K562 (cell line): ENCODE measurements at regions not wholly inside any gene's neighbourhood (a gene's known extent, or its start where the extent isn't known, plus 50 kb on each side); places are given as distances from the start of the nearest gene placed in this dataset.

Experiments used
- ATAC-seq: fragments of 200-7000 bp; cut with Tn5 transposase; 3 replicates; pipeline ENCODE4 v1.9.1; 2020; ENCODE audit warnings: moderate library complexity
- BruUV-seq: library from RNA; stranded (reverse); fragments of 400-500 nt; replicated peaks from 2 replicates; lab custom pipeline; 2021; lab: Mats Ljungman, UMichigan
- CTCF ChIA-PET: fragments of 300-600 bp; formaldehyde crosslinking; extraction: SDS; loops from one replicate; lab custom pipeline; 2021; ENCODE audit warnings: low intra/inter-chr PET ratio; lab: Yijun Ruan, JAX
- POLR2A ChIA-PET: fragments of 300-600, 350-650 bp; sonication (Branson Sonifier 250); formaldehyde crosslinking; extraction: SDS; loops from one replicate; lab custom pipeline; 2021; ENCODE audit warnings: antibody characterized with exemption, inconsistent platforms; lab: Yijun Ruan, JAX
- DNase-seq, 4 experiments: peaks; one replicate each; pipeline versions ENCODE4 v3.0.0 to v3.0.0-alpha.2; 2011 to 2018; ENCODE audit warnings: low spot score in 3 of 4, mixed read lengths in 3 of 4; ENCODE audit errors: extremely low read depth in 1 of 4
- FAIRE-seq: peaks from 2 replicates; lab custom pipeline; 2011; peaks lifted over from hg19 to GRCh38; lab: Jason Lieb, UNC
- H2AFZ ChIP-seq: 2 replicates; pipeline ENCODE4 v1.6.0; 2011; ENCODE audit warnings: low read depth, low read length, control low read depth, inconsistent platforms
- H3K27ac ChIP-seq: fragments of 200-600 bp; 3 replicates; pipeline ENCODE4 v1.8.0; 2011; ENCODE audit warnings: low read depth, mild to moderate bottlenecking, control low read depth, inconsistent platforms, low read length, moderate library complexity, mixed read lengths; ENCODE audit errors: extremely low read depth
- H3K27me3 ChIP-seq, 2 experiments: fragments of 300-600 bp in 1 of 2; 2 replicates in 1 of 2; 3 replicates in 1 of 2; pipeline versions ENCODE4 v1.6.0 to v1.8.0; 2011; ENCODE audit warnings: inconsistent platforms in 2 of 2, low read length in 2 of 2, mild to moderate bottlenecking in 1 of 2, mixed read lengths in 1 of 2, moderate library complexity in 1 of 2; ENCODE audit not compliant: control insufficient read depth in 2 of 2, insufficient read depth in 2 of 2
- H3K36me3 ChIP-seq: fragments of 300-600 bp; 3 replicates; pipeline ENCODE4 v1.8.0; 2011; ENCODE audit warnings: mild to moderate bottlenecking, low read length, inconsistent platforms; ENCODE audit not compliant: control insufficient read depth, insufficient read depth
- H3K4me1 ChIP-seq, 2 experiments: fragments of 200-600 bp in 1 of 2; replicated peaks in 1 of 2; 2 replicates in 1 of 2; 3 replicates in 1 of 2; pipeline versions ENCODE4 v1.5.1 to v1.8.0; 2011; ENCODE audit warnings: inconsistent platforms in 2 of 2, low read length in 2 of 2, mild to moderate bottlenecking in 1 of 2, mixed read lengths in 1 of 2, moderate library complexity in 1 of 2; ENCODE audit not compliant: control insufficient read depth in 2 of 2, insufficient read depth in 2 of 2
- H3K4me2 ChIP-seq: 2 replicates; pipeline ENCODE4 v1.6.1; 2011; ENCODE audit warnings: low read length, control low read depth, inconsistent platforms, mixed read lengths; ENCODE audit not compliant: insufficient read depth
- H3K4me3 ChIP-seq: fragments of 200-600 bp; sonication (generic), shearing (Covaris generic); 2 replicates; pipeline ENCODE4 v1.5.1; 2016; ENCODE audit warnings: control low read depth, inconsistent platforms
- H3K79me2 ChIP-seq: fragments of 200-600 bp; 3 replicates; pipeline ENCODE4 v1.8.0; 2011; ENCODE audit warnings: low read length, inconsistent platforms; ENCODE audit not compliant: control insufficient read depth, insufficient read depth
- H3K9ac ChIP-seq, 2 experiments: 2 replicates each; pipeline versions ENCODE4 v1.6.0 to v1.6.1; 2011; ENCODE audit warnings: low read depth in 2 of 2, low read length in 2 of 2, control low read depth in 1 of 2, inconsistent platforms in 1 of 2, mild to moderate bottlenecking in 1 of 2, mixed read lengths in 1 of 2; ENCODE audit not compliant: insufficient read depth in 1 of 2
- H3K9me1 ChIP-seq: one replicate; pipeline ENCODE4 v1.6.0; 2011; ENCODE audit warnings: inconsistent platforms, mild to moderate bottlenecking, low read length, moderate library complexity; ENCODE audit not compliant: control insufficient read depth, insufficient read depth
- H3K9me3 ChIP-seq: replicated peaks from 2 replicates; pipeline ENCODE4 v1.5.1; 2011; ENCODE audit warnings: low read depth, low read length, inconsistent platforms; ENCODE audit not compliant: control insufficient read depth, insufficient read depth
- H4K20me1 ChIP-seq: replicated peaks from 2 replicates; pipeline ENCODE4 v1.6.1; 2011; ENCODE audit warnings: low read length, inconsistent platforms, mixed read lengths; ENCODE audit not compliant: control insufficient read depth, insufficient read depth
- CBX8 ChIP-seq: fragments of 200-600 bp; sonication (generic); IDR thresholded peaks from 2 replicates; pipeline ENCODE4 v1.6.1; 2012; ENCODE audit warnings: borderline replicate concordance, mixed run types, low read depth, mild to moderate bottlenecking, moderate library complexity, mixed read lengths, low read length, control low read depth, inconsistent platforms; ENCODE audit not compliant: poor library complexity, severe bottlenecking; ENCODE audit errors: extremely low read depth
- CREB5 ChIP-seq: fragments of 250-450 bp; sonication (Bioruptor Pico); IDR thresholded peaks from 2 replicates; pipeline ENCODE4 v1.5.0; 2020; ENCODE audit warnings: mild to moderate bottlenecking
- CTCF ChIP-seq, 3 experiments: IDR thresholded peaks in 2 of 3; conservative IDR thresholded peaks in 1 of 3; 2 replicates each; pipeline ENCODE4 v1.5.1; 2011 to 2012; ENCODE audit warnings: low read length in 3 of 3, mild to moderate bottlenecking in 3 of 3, control low read depth in 2 of 3, improper control_type of control experiment in 1 of 3, inconsistent platforms in 1 of 3, low read depth in 1 of 3, mixed read lengths in 1 of 3, moderate library complexity in 1 of 3; ENCODE audit not compliant: insufficient read depth in 2 of 3
- MXI1 ChIP-seq: IDR thresholded peaks from 2 replicates; pipeline ENCODE4 v1.6.1; 2011; ENCODE audit warnings: low read depth, mild to moderate bottlenecking, improper control_type of control experiment, low read length
- RBM34 ChIP-seq: fragments of 200-400 bp; formaldehyde crosslinking; IDR thresholded peaks from 2 replicates; pipeline ENCODE4 v1.6.1; 2018; ENCODE audit warnings: low read length, borderline replicate concordance; ENCODE audit not compliant: insufficient read depth
- ZBTB34 ChIP-seq: fragments of 250-450 bp; sonication (Bioruptor Pico); IDR thresholded peaks from 2 replicates; pipeline ENCODE4 v1.8.0; 2021; ENCODE audit warnings: mild to moderate bottlenecking, moderate library complexity
- ZNF280A ChIP-seq: fragments of 450-650 bp; IDR thresholded peaks from 2 replicates; pipeline ENCODE4 v1.6.1; 2018; ENCODE audit warnings: mild to moderate bottlenecking, low read depth; ENCODE audit not compliant: partially characterized antibody
- ZNF511 ChIP-seq: sonication (generic); formaldehyde crosslinking; IDR thresholded peaks from 2 replicates; pipeline ENCODE4 v1.8.0; 2022; ENCODE audit warnings: mild to moderate bottlenecking, missing genetic modification reagents
- WGBS: fragments of 100-300 bp; shearing (Covaris generic); methylation state at CpG from one replicate; pipeline ENCODE4 v1.1.6; 2016; ENCODE audit warnings: low coverage, mixed read lengths; ENCODE audit not compliant: insufficient coverage; ENCODE audit errors: missing lambda C conversion rate; 5-methylcytosine and 5-hydroxymethylcytosine counted together
- in situ Hi-C: fragments of 300-500 bp; cut with MboI; formaldehyde crosslinking; loops from 4 replicates; pipeline ENCODE4 v1.15.0; 2018; ENCODE audit warnings: inconsistent platforms, mixed read lengths
- intact Hi-C: fragments of 100-400 bp; cut with micrococcal nuclease; formaldehyde crosslinking; loops from 2 replicates; pipeline ENCODE4 v1.14.2; 2022

- Histone ChIP-seq H3K27ac (no peak overlapping the region), H3K36me3 (no peaks in the 10 kb centered on the region), H3K4me2 (no peak overlapping the region), H3K27me3 (no peaks in the 10 kb centered on the region), H3K9me3 (no peaks in the 10 kb centered on the region; the same call in 1 of the 2 replicates), H3K79me2 (no peaks in the 10 kb centered on the region), H4K20me1 (no peaks in the 10 kb centered on the region), H2AFZ (no peak overlapping the region), H3K9ac (no peak overlapping the region), H3K4me3 (no peak overlapping the region), H3K4me1 (peaks cover 0 to 3% of the 10 kb centered on the region in 2 experiments; a peak in 2 of 5 replicates), H3K9me1 (no peaks in the 10 kb centered on the region)
- intact Hi-C loops: no loop called here
- no peak for DNase-seq
- BruUV-seq: no TSS peak
- POLR2A ChIA-PET: no interaction called here
- WGBS: 76% methylated on average over 4 of the region's 4 CpGs
- FAIRE-seq: no peak
- in situ Hi-C loops: no loop called here
- ATAC-seq: no peak; the same call in 1 of the 3 replicates
- CTCF ChIA-PET: no interaction called here
- TF ChIP-seq RBM34 (no peak), CREB5 (CRISPR knock-in tag) (no peak), ZNF511 (CRISPR knock-in tag) (no peak), ZBTB34 (CRISPR knock-in tag) (no peak), MXI1 (no peak), CTCF (IDR thresholded peaks at IDR 0.05 in 2 of 3, conservative IDR thresholded peaks at IDR 0.05 in 1 of 3; ENCODE audit: insufficient read depth in 2 of 3, low read depth in 1 of 3, low read length in 3 of 3) (no peak), CBX8 (no peak), ZNF280A (no peak)
Measured at GRCh38 chr7:12827219-12827821, 139.9 kb downstream of the ARL4A start.
